AG08395 (cell line): ENCODE measurements at regions not wholly inside any gene's neighbourhood (a gene's known extent, or its start where the extent isn't known, plus 50 kb on each side); places are given as distances from the start of the nearest gene placed in this dataset.

Source experiments
- DNase-seq: peaks from one replicate; pipeline ENCODE4 v3.0.0; 2012; ENCODE audit warnings: mixed read lengths, low spot score

DNA sequence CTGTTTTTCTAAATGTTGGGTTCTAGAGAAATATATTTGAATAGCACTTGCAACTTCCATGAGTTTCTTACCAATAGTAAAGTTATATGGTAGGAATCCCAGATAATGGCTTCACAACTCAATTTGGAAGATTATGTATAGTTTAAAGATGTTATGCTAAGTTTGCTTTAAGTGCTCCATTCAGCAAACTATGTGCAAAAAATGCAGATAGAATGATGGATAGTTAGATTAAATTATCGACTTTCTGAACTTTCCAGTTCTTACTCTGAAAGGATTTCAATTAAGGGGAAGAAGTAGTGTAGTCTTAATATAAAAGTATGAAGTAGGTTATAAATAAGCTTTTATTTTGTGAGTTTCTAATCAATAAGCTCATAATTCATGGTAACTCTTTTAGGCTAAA is 60.7 kb upstream of the NFKB1 start:
- DNase-seq: no peak

DNA sequence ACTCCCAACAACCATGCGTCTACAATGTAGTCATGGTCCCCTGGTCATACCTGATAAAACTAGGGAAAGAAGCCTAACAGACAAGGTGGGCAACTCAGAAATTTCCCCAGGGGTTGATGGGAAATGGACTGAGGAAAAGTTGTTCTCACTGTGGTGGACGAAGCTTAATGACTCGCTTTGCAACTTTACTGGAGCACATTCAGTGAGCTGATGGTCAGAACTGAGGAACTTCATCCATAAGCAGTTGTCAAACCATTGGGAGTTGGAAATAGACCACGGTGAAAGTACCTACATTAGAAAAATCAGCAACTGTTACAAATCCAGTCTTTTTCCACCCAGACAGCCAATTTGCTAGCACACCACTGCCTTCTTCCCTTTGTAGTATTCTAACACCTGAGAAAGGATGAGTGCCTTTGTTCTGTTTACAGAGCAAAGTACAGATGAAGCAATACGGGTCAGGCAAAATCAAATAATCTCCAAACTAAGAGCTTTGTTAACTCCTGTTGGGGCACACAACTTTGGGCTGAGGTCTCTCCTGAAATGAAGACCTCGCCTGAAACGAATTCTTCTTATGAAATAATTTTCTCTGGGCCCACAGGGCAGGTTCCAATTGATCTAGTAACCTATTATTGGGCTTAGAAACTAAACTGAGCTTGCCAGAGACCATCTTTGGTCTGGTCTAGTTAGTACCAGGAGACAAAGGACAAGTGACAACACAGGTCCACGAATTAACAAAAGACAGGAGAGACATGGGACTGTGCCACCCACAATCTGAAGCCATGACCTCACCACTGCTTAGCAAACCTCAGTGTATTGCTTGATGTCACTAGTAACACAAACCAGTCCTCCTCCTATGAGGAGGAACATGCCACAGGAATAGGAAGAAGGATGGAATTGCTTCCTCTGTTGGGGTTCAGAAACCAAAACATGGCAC is 58.9 kb upstream of the NFKB1 start:
- no peak for DNase-seq

DNA sequence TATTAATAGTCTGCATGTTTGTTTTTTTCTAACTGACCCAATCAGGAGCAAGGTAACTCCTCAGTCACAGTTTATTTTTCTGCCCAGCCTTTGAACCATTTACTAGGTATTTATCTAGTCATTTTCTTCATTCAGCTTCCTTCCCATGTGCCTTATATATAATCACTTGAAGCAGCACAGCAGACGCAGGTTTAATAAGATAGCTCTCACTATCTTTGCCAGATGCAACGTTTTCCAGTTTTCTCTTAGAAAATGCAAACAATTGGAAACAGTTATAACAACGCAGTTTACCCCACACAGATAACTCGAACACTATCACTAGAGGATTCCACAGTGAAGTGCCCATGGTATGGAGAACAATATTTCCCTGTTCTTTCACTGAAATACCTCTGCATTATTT is 56.4 kb upstream of the NFKB1 start:
- no peak for DNase-seq

DNA sequence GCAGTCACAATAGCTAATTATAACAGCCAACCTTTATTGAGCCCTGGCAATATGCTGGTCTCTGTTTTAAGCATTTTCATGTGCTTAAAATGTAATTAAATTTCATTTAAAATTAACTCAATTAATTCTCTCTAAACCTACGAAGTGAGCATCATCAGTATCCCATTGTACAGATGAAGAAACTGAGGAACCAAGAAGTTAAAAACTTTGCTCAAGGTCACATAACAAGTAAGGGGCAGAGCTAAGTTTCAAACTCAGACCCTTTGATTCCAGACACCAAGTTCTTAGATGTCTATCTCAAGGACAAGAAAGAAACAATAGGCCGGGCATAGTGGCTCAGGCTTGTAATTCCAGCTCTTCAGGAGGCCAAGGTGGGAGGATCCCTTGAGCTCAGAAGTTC is 55.9 kb upstream of the NFKB1 start:
- no peak for DNase-seq

DNA sequence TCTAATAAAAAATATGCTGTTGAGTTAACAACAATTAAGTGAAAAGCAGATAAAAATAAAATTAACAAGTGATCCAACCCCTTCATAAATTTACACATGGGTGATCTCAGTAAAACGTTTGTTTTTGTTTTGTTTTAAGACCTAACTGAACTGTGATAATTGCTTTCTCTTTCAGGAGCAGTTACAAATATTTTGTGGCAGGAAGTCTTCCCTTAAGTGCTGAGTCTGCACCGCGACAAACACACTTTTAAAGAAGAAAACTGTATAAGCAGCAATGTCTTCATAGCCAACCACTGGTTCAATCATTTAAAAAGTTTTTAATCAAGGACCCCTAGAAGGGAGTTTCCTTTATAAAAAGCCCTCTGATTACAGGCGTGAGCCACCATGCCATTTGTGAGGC is 53.7 kb upstream of the NFKB1 start:
- no peak for DNase-seq

DNA sequence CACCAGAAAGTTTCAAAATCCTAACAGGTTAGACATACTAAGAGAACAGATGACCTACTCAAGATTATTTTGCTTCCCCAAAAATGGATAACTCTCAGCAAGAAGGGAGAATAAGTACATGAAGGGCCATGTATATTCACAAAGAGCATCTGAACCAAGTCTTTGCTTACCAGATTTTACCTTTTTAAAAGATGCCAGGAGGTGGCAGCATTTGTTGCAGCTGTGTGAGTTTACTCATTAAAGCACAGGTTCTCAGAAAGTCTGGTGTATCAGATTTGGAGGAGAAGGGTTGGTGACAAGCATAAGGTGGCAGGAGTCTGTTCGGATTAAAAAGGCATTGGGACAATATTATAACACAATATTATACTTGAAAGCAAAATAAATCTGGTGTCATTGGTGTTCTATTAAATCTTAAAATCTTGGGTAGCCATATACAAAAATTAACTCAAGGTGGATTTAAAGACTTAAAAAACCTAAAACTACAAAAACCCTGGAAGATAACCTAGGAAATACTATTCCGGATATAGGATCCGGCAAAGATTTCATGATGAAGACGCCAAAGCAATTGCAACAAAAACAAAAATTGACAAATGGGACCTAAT is 51.3 kb upstream of the NFKB1 start:
- peak; percentile 55 for DNase-seq

DNA sequence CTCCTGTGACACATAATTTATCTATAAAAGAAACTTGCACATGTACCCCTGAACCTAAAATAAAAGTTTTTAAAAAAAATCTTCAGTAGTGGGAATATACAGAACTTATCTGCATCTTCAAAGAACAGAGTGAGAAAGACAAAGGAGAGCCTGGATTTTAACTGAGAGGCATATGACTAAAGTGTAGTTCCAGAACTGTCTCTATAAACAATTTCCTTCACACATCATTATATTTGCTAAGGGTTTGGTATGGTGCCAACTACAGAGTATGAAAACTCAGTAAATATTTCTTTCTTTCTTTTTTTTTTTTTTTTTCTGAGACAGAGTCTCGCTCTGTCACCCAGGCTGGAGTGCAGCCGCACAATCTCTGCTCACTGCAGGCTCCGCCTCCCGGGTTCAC is 49.9 kb upstream of the NFKB1 start:
- DNase-seq: no peak
